Activated CD4-positive, alpha-beta T cell treated with anti-CD3 and anti-CD28 coated beads for 36 hours (primary cell): ENCODE measurements at regions not wholly inside any gene's neighbourhood (a gene's known extent, or its start where the extent isn't known, plus 50 kb on each side); places are given as distances from the start of the nearest gene placed in this dataset.
"Not testable (repeated sequence)": the region's sequence is repeated elsewhere in the genome, so short reads cannot be mapped to it uniquely, and the experiment has no call there.

Source experiments
- ATAC-seq: fragments of 200-7000 bp; cut with Tn5 transposase; one replicate; pipeline ENCODE4 v1.10.0; 2021; ENCODE audit warnings: mild to moderate bottlenecking, moderate library complexity
- CTCF ChIA-PET: fragments of 350-600 bp; sonication (Branson Sonifier 250); formaldehyde crosslinking; loops from one replicate; lab custom pipeline; 2021; ENCODE audit warnings: antibody characterized with exemption; lab: Charles Lee
- POLR2A ChIA-PET: fragments of 350-600 bp; sonication (Branson Sonifier 250); formaldehyde crosslinking; loops from one replicate; lab custom pipeline; 2021; ENCODE audit warnings: antibody characterized with exemption, inconsistent platforms; lab: Charles Lee
- DNase-seq: peaks from one replicate; pipeline ENCODE4 v3.0.0-alpha.2; 2020
- H3K27ac Mint-ChIP-seq: one replicate; pipeline ENCODE4 v1.8.0; 2021; ENCODE audit warnings: mixed read lengths
- H3K27me3 Mint-ChIP-seq: one replicate; pipeline ENCODE4 v1.8.0; 2021; ENCODE audit warnings: mixed read lengths
- H3K36me3 Mint-ChIP-seq: one replicate; pipeline ENCODE4 v1.8.0; 2021; ENCODE audit warnings: low read depth, mixed read lengths
- H3K4me1 Mint-ChIP-seq: one replicate; pipeline ENCODE4 v1.8.0; 2021; ENCODE audit warnings: mixed read lengths
- H3K4me3 Mint-ChIP-seq: one replicate; pipeline ENCODE4 v1.8.0; 2021; ENCODE audit warnings: mild to moderate bottlenecking, moderate library complexity, mixed read lengths
- H3K9me3 Mint-ChIP-seq: one replicate; pipeline ENCODE4 v1.8.0; 2021; ENCODE audit warnings: low read depth, mixed read lengths
- intact Hi-C, 2 experiments: fragments of 100-400 bp; cut with DNase I in 1 of 2; cut with micrococcal nuclease in 1 of 2; formaldehyde crosslinking; loops; one replicate each; pipeline versions ENCODE4 v1.14.2 to v1.15.1; 2022 to 2024; cut with DNase I, micrococcal nuclease

GRCh38 chr4:30181512-30181911 is 538.7 kb upstream of the PCDH7 start:
- peaks cover 10% of the 10 kb centered on the region for H3K9me3 Mint-ChIP-seq
- POLR2A ChIA-PET, result no interaction called here
- intact Hi-C loops, result no loop called here
- DNase-seq (no peak), ATAC-seq (no peak)
- H3K36me3 Mint-ChIP-seq, result no peaks in the 10 kb centered on the region
- H3K4me1 Mint-ChIP-seq, result no peaks in the 10 kb centered on the region
- no peak overlapping the region for H3K27ac Mint-ChIP-seq
- CTCF ChIA-PET, result no interaction called here
- no peaks in the 10 kb centered on the region for H3K27me3 Mint-ChIP-seq
- no peak overlapping the region for H3K4me3 Mint-ChIP-seq

GRCh38 chr4:30181918-30182317 is 538.3 kb upstream of the PCDH7 start:
- peaks cover 10% of the 10 kb centered on the region for H3K9me3 Mint-ChIP-seq
- no peaks in the 10 kb centered on the region for H3K4me1 Mint-ChIP-seq
- no peak overlapping the region for H3K27ac Mint-ChIP-seq
- no peaks in the 10 kb centered on the region for H3K36me3 Mint-ChIP-seq
- ATAC-seq, result no peak
- H3K27me3 Mint-ChIP-seq, result no peaks in the 10 kb centered on the region
- H3K4me3 Mint-ChIP-seq, result no peak overlapping the region
- no peak for DNase-seq
- intact Hi-C loops, result no loop called here
- CTCF ChIA-PET, result no interaction called here
- POLR2A ChIA-PET, result no interaction called here

- Mint-ChIP-seq H3K4me1 (no peaks in the 10 kb centered on the region), H3K36me3 (no peaks in the 10 kb centered on the region), H3K9me3 (peaks cover 8% of the 10 kb centered on the region), H3K27ac (no peak overlapping the region), H3K27me3 (no peaks in the 10 kb centered on the region), H3K4me3 (no peak overlapping the region)
- intact Hi-C loops, result no loop called here
- no peak for DNase-seq
- no peak for ATAC-seq
- POLR2A ChIA-PET, result no interaction called here
- CTCF ChIA-PET, result no interaction called here
Measured at GRCh38 chr4:30182786-30183185, 537.4 kb upstream of the PCDH7 start.

- Mint-ChIP-seq H3K27ac (no peak overlapping the region), H3K27me3 (no peaks in the 10 kb centered on the region), H3K4me3 (no peak overlapping the region), H3K4me1 (no peaks in the 10 kb centered on the region), H3K9me3 (peaks cover 11% of the 10 kb centered on the region), H3K36me3 (no peaks in the 10 kb centered on the region)
- DNase-seq (no peak), ATAC-seq (no peak)
- POLR2A ChIA-PET, result no interaction called here
- CTCF ChIA-PET, result no interaction called here
- intact Hi-C loops, result no loop called here
Measured at GRCh38 chr4:30191902-30192301, 528.3 kb upstream of the PCDH7 start.

- intact Hi-C loops, result no loop called here
- DNase-seq (no peak), ATAC-seq (no peak)
- H3K36me3 Mint-ChIP-seq, result no peaks in the 10 kb centered on the region
- peaks cover 21% of the 10 kb centered on the region for H3K9me3 Mint-ChIP-seq
- no peaks in the 10 kb centered on the region for H3K27me3 Mint-ChIP-seq
- H3K4me1 Mint-ChIP-seq, result no peaks in the 10 kb centered on the region
- POLR2A ChIA-PET, result no interaction called here
- H3K4me3 Mint-ChIP-seq, result no peak overlapping the region
- CTCF ChIA-PET, result no interaction called here
- no peak overlapping the region for H3K27ac Mint-ChIP-seq
Measured at GRCh38 chr4:30207389-30207788, 512.8 kb upstream of the PCDH7 start.

GRCh38 chr4:30208731-30209435 is 511.3 kb upstream of the PCDH7 start:
- Mint-ChIP-seq H3K4me1 (no peaks in the 10 kb centered on the region), H3K36me3 (no peaks in the 10 kb centered on the region), H3K27me3 (no peaks in the 10 kb centered on the region), H3K9me3 (peaks cover 15% of the 10 kb centered on the region), H3K27ac (no peak overlapping the region), H3K4me3 (no peak overlapping the region)
- intact Hi-C loops, result no loop called here
- ChIA-PET POLR2A (no interaction called here), CTCF (interaction anchor here (0.6 kb wide), 1 partner anchor 67 kb away, joined by 5 read pairs; no protein-coding TSS in a partner anchor)
- ATAC-seq (no peak), DNase-seq (no peak)

- peaks cover 30% of the 10 kb centered on the region for H3K9me3 Mint-ChIP-seq
- intact Hi-C loops, POLR2A ChIA-PET, CTCF ChIA-PET, ATAC-seq, DNase-seq, H3K36me3 Mint-ChIP-seq, H3K4me1 Mint-ChIP-seq, H3K27ac Mint-ChIP-seq, H3K27me3 Mint-ChIP-seq, H3K4me3 Mint-ChIP-seq: not testable (repeated sequence)
Measured at GRCh38 chr4:30215973-30216372, 504.2 kb upstream of the PCDH7 start.

GRCh38 chr4:30245140-30245539 is 475.0 kb upstream of the PCDH7 start:
- H3K4me1 Mint-ChIP-seq, result no peaks in the 10 kb centered on the region
- H3K4me3 Mint-ChIP-seq, result no peak overlapping the region
- no peaks in the 10 kb centered on the region for H3K36me3 Mint-ChIP-seq
- H3K27me3 Mint-ChIP-seq, result no peaks in the 10 kb centered on the region
- CTCF ChIA-PET, result no interaction called here
- H3K9me3 Mint-ChIP-seq, result peaks cover 23% of the 10 kb centered on the region
- DNase-seq (no peak), ATAC-seq (no peak)
- intact Hi-C loops, result no loop called here
- no peak overlapping the region for H3K27ac Mint-ChIP-seq
- POLR2A ChIA-PET, result no interaction called here

- Mint-ChIP-seq H3K4me3 (no peak overlapping the region), H3K36me3 (no peaks in the 10 kb centered on the region), H3K27ac (no peak overlapping the region), H3K4me1 (no peaks in the 10 kb centered on the region), H3K9me3 (peaks cover 15% of the 10 kb centered on the region), H3K27me3 (no peaks in the 10 kb centered on the region)
- ChIA-PET POLR2A (no interaction called here), CTCF (no interaction called here)
- DNase-seq, result no peak
- intact Hi-C loops, result loop anchor here in 1 of 2 experiments (5.0 kb wide), 1 partner anchor 51 kb away; no protein-coding TSS in a partner anchor
- ATAC-seq, result no peak
Measured at GRCh38 chr4:30256116-30256832, 463.9 kb upstream of the PCDH7 start.

GRCh38 chr4:30258949-30259348 is 461.2 kb upstream of the PCDH7 start:
- H3K4me1 Mint-ChIP-seq, result no peaks in the 10 kb centered on the region
- intact Hi-C loops, result loop anchor here in 1 of 2 experiments (5.0 kb wide), 1 partner anchor 48 kb away; no protein-coding TSS in a partner anchor
- ChIA-PET CTCF (no interaction called here), POLR2A (no interaction called here)
- ATAC-seq (no peak), DNase-seq (no peak)
- no peaks in the 10 kb centered on the region for H3K27me3 Mint-ChIP-seq
- H3K9me3 Mint-ChIP-seq, result peaks cover 6% of the 10 kb centered on the region
- H3K36me3 Mint-ChIP-seq, result no peaks in the 10 kb centered on the region
- H3K27ac Mint-ChIP-seq, result no peak overlapping the region
- no peak overlapping the region for H3K4me3 Mint-ChIP-seq

- intact Hi-C loops, result no loop called here
- Mint-ChIP-seq H3K4me1 (no peaks in the 10 kb centered on the region), H3K27me3 (no peaks in the 10 kb centered on the region), H3K36me3 (no peaks in the 10 kb centered on the region), H3K27ac (no peak overlapping the region), H3K9me3 (peaks cover 2% of the 10 kb centered on the region), H3K4me3 (no peak overlapping the region)
- ATAC-seq (no peak), DNase-seq (no peak)
- ChIA-PET POLR2A (no interaction called here), CTCF (no interaction called here)
Measured at GRCh38 chr4:30262379-30262778, 457.8 kb upstream of the PCDH7 start.

GRCh38 chr4:30264465-30264864 is 455.7 kb upstream of the PCDH7 start:
- ATAC-seq (no peak), DNase-seq (no peak)
- Mint-ChIP-seq H3K4me1 (no peaks in the 10 kb centered on the region), H3K27ac (no peak overlapping the region), H3K36me3 (no peaks in the 10 kb centered on the region), H3K9me3 (peaks cover 3% of the 10 kb centered on the region), H3K27me3 (no peaks in the 10 kb centered on the region), H3K4me3 (no peak overlapping the region)
- ChIA-PET POLR2A (no interaction called here), CTCF (no interaction called here)
- intact Hi-C loops, result no loop called here
